ENCODE measurements at regions not wholly inside any gene's neighbourhood (a gene's known extent, or its start where the extent isn't known, plus 50 kb on each side); places are given as distances from the start of the nearest gene placed in this dataset.

- dilution Hi-C loops (cut with MboI; ENCODE audit: extremely low pct_ligation_motif_present, low sequenced_read_pairs), result no loop called here
- BruUV-seq (replicated peaks), result no TSS peak
- Histone ChIP-seq H3K79me2 (ENCODE audit: control insufficient read depth, insufficient read depth, low read length) (peaks cover 7% of the 10 kb centered on the region), H3K27ac (ENCODE audit: insufficient read depth, low read depth, low read length) (no peak overlapping the region), H3K4me2 (ENCODE audit: insufficient read depth, low read length) (no peak overlapping the region), H3K9me1 (replicated peaks; ENCODE audit: control insufficient read depth, extremely low read depth, insufficient read depth, low read length) (no peaks in the 10 kb centered on the region), H3K27me3 (ENCODE audit: control insufficient read depth in 2 of 2, insufficient read depth in 2 of 2, low read length in 2 of 2) (no peaks in the 10 kb centered on the region), H3K4me1 (ENCODE audit: control insufficient read depth, extremely low read depth, insufficient read depth, low read length) (peaks cover 19% of the 10 kb centered on the region), H3K9ac (replicated peaks; ENCODE audit: extremely low read depth, insufficient read depth, low read length) (no peak overlapping the region), H3K4me3 (replicated peaks in 1 of 3; ENCODE audit: insufficient read depth in 1 of 3, low read depth in 1 of 3, low read length in 3 of 3) (no peak overlapping the region), H4K20me1 (replicated peaks; ENCODE audit: control insufficient read depth, extremely low read depth, insufficient read depth, low read length) (no peaks in the 10 kb centered on the region), H2AFZ (ENCODE audit: low read depth, low read length) (no peak overlapping the region), H3K9me3 (replicated peaks; ENCODE audit: control insufficient read depth, insufficient read depth, low read length) (no peaks in the 10 kb centered on the region), H3K36me3 (ENCODE audit: control insufficient read depth in 2 of 2, extremely low read depth in 1 of 2, insufficient read depth in 2 of 2, low read length in 2 of 2) (no peaks in the 10 kb centered on the region)
- CTCF ChIA-PET, result no interaction called here
- intact Hi-C loops (cut with micrococcal nuclease), result loop anchor here (5.0 kb wide), 1 partner anchor 277 kb away; no protein-coding TSS in a partner anchor
- TF ChIP-seq JUN (IDR thresholded peaks at IDR 0.05; ENCODE audit: borderline replicate concordance, insufficient read depth, insufficient read length, low read depth) (no peak), EZH2 (IDR thresholded peaks at IDR 0.05; ENCODE audit: borderline replicate concordance, low read depth, low read length, severe bottlenecking) (no peak), POLR2AphosphoS5 (IDR thresholded peaks at IDR 0.05; ENCODE audit: insufficient read depth, low read depth, low read length) (no peak), GATA2 (IDR thresholded peaks at IDR 0.05; ENCODE audit: insufficient read depth, insufficient read length, low read depth, low read length) (no peak), MYC (IDR thresholded peaks at IDR 0.05; ENCODE audit: low read depth, low read length) (no peak), POLR2A (IDR thresholded peaks at IDR 0.05; ENCODE audit: low read depth, low read length) (no peak), FOS (IDR thresholded peaks at IDR 0.05; ENCODE audit: borderline replicate concordance, insufficient read depth, low read length) (no peak)
- TF ChIP-seq, protein P1, sequence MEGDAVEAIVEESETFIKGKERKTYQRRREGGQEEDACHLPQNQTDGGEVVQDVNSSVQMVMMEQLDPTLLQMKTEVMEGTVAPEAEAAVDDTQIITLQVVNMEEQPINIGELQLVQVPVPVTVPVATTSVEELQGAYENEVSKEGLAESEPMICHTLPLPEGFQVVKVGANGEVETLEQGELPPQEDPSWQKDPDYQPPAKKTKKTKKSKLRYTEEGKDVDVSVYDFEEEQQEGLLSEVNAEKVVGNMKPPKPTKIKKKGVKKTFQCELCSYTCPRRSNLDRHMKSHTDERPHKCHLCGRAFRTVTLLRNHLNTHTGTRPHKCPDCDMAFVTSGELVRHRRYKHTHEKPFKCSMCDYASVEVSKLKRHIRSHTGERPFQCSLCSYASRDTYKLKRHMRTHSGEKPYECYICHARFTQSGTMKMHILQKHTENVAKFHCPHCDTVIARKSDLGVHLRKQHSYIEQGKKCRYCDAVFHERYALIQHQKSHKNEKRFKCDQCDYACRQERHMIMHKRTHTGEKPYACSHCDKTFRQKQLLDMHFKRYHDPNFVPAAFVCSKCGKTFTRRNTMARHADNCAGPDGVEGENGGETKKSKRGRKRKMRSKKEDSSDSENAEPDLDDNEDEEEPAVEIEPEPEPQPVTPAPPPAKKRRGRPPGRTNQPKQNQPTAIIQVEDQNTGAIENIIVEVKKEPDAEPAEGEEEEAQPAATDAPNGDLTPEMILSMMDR (IDR thresholded peaks at IDR 0.05; ENCODE audit: extremely low read depth in 1 of 2, insufficient read depth in 1 of 2, low read depth in 1 of 2, low read length in 2 of 2), result no peak
- TF ChIP-seq, protein P2, sequence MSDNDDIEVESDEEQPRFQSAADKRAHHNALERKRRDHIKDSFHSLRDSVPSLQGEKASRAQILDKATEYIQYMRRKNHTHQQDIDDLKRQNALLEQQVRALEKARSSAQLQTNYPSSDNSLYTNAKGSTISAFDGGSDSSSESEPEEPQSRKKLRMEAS (IDR thresholded peaks at IDR 0.05; ENCODE audit: insufficient read depth, insufficient read length), result no peak
- no peak for FAIRE-seq
- POLR2A ChIA-PET, result no interaction called here
- no peak for DNase-seq (ENCODE audit: low read depth, low spot score)
Observed at GRCh38 chr14:71374989-71375388, 467.7 kb downstream of the PCNX1 start.
